PFSK-1 (cell line): ENCODE measurements at regions not wholly inside any gene's neighbourhood (a gene's known extent, or its start where the extent isn't known, plus 50 kb on each side); places are given as distances from the start of the nearest gene placed in this dataset.

Experiments used
- FOXP2 ChIP-seq: optimal IDR thresholded peaks from 2 replicates; pipeline ENCODE3; 2011; ENCODE audit warnings: borderline replicate concordance, control low read depth, inconsistent platforms; ENCODE audit not compliant: insufficient read depth; ENCODE audit errors: extremely low read length, extremely low read depth
- POLR2AphosphoS5 ChIP-seq: IDR thresholded peaks from 2 replicates; pipeline ENCODE4 v1.6.1; 2012; ENCODE audit warnings: low read depth, mild to moderate bottlenecking, control low read depth, low read length, moderate library complexity
- SIN3A ChIP-seq: IDR thresholded peaks from 2 replicates; pipeline ENCODE4 v1.6.1; 2012; ENCODE audit warnings: mild to moderate bottlenecking, low read length, moderate library complexity, borderline replicate concordance; ENCODE audit not compliant: insufficient read depth
- TAF1 ChIP-seq: IDR thresholded peaks from 2 replicates; pipeline ENCODE4 v1.6.1; 2012; ENCODE audit warnings: low read length, control low read depth, borderline replicate concordance; ENCODE audit not compliant: insufficient read depth
- TF ChIP-seq, protein P1 (sequence below), 2 experiments: IDR thresholded peaks; 2 replicates each; pipeline versions ENCODE4 v1.6.1 to v1.8.0; 2011 to 2012; ENCODE audit warnings: low read depth in 2 of 2, low read length in 2 of 2, control low read depth in 1 of 2, inconsistent platforms in 1 of 2, mild to moderate bottlenecking in 1 of 2, moderate library complexity in 1 of 2; ENCODE audit not compliant: insufficient read depth in 1 of 2

DNA sequence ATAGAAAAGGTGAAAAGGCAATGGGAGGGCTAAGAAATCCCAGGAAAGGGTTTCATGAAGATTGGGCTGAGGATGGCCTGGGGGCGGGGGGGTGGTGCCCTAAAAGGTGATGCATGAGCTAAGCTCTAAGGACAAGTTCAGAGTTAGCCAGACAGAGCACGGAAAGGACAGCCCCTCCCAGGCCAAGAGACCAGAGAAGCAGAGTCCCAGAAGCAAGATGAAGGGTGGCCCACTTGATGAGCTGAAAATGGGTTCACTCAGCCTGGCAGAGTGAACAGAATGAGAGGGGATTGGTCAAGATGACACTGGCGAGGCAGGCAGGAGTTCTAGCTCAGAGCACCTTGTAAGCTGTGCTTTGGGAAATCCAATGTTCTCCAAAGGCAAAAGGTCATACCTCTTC lies 89.4 kb upstream of the GPR26 start:
- TF ChIP-seq SIN3A (no peak), TAF1 (no peak), POLR2AphosphoS5 (no peak), FOXP2 (no peak)
- TF ChIP-seq, protein P1, sequence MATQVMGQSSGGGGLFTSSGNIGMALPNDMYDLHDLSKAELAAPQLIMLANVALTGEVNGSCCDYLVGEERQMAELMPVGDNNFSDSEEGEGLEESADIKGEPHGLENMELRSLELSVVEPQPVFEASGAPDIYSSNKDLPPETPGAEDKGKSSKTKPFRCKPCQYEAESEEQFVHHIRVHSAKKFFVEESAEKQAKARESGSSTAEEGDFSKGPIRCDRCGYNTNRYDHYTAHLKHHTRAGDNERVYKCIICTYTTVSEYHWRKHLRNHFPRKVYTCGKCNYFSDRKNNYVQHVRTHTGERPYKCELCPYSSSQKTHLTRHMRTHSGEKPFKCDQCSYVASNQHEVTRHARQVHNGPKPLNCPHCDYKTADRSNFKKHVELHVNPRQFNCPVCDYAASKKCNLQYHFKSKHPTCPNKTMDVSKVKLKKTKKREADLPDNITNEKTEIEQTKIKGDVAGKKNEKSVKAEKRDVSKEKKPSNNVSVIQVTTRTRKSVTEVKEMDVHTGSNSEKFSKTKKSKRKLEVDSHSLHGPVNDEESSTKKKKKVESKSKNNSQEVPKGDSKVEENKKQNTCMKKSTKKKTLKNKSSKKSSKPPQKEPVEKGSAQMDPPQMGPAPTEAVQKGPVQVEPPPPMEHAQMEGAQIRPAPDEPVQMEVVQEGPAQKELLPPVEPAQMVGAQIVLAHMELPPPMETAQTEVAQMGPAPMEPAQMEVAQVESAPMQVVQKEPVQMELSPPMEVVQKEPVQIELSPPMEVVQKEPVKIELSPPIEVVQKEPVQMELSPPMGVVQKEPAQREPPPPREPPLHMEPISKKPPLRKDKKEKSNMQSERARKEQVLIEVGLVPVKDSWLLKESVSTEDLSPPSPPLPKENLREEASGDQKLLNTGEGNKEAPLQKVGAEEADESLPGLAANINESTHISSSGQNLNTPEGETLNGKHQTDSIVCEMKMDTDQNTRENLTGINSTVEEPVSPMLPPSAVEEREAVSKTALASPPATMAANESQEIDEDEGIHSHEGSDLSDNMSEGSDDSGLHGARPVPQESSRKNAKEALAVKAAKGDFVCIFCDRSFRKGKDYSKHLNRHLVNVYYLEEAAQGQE (IDR thresholded peaks at IDR 0.05; ENCODE audit: insufficient read depth in 1 of 2, low read depth in 2 of 2, low read length in 2 of 2) = no peak

DNA sequence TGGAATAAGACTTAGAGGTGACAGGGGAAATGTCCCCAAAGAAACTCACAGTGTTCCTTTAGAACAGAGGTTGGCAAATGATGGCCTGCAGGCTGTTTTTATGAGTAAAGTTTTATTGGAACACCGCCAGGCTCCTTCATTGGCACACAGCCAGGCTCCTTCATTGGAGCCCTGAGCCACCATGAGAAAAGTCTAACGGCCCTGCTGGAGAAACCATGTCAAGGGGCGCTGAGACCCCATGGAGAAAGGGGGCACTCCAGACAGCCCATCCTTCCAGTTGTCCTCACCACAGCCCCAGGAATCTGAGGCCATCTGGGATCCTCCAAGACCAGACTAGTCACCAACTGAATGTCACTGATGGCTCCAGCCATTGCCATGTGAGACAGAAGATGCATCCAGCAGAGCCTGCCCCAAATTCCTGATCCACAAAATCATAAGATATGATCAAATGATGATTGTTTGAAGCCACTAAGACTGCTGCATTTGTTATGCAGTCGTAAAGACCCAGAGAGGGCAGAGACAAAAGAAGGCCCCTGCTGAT lies 88.2 kb upstream of the GPR26 start:
- TF ChIP-seq SIN3A (no peak), POLR2AphosphoS5 (no peak), TAF1 (no peak), FOXP2 (no peak)
- TF ChIP-seq, protein P1 (IDR thresholded peaks at IDR 0.05; ENCODE audit: insufficient read depth in 1 of 2, low read depth in 2 of 2, low read length in 2 of 2) = no peak

DNA sequence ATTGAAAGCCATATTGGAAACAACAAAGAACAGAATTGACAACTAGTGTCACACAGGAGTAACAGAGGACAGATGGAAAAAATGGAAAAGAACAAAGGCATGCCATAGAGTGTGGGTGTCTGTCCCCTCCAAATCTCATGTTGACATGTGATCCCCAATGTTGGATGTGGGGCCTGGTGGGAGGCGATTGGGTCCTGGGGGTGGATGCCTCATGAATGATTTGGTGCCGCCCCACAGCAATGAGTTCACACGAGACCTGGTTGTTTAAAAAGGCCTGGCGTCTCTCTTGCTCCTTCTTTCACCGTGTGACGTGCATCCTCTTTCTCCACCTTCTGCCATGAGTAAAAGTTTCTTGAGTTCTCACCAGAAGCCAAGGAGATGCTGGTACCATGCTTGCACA lies 87.4 kb upstream of the GPR26 start:
- TF ChIP-seq POLR2AphosphoS5 = no peak
- TF ChIP-seq FOXP2 = no peak
- no peak for TF ChIP-seq TAF1
- TF ChIP-seq SIN3A = no peak
- TF ChIP-seq, protein P1 (IDR thresholded peaks at IDR 0.05; ENCODE audit: insufficient read depth in 1 of 2, low read depth in 2 of 2, low read length in 2 of 2) = no peak

DNA sequence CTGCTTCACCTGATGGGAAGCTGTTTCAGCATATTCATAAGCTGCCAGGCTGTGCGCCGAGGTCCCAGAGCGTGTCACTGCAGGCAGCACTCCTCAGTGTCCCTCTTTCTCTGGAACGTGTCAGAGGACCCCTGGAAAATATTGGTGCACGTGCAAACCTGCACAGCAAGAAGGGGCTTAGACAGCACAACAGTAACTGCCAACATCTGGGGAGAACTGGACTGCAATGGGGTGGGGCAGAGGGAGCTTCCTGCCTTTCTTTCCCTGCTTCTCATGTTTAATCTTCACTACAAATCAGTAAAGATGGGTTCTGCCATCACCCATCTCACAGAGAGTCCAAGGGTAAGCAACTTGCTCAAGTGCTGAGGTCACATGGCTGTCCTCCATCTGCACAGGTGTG lies 86.5 kb upstream of the GPR26 start:
- TF ChIP-seq, protein P1 (IDR thresholded peaks at IDR 0.05; ENCODE audit: insufficient read depth in 1 of 2, low read depth in 2 of 2, low read length in 2 of 2) = no peak
- TF ChIP-seq POLR2AphosphoS5 (no peak), TAF1 (no peak), FOXP2 (no peak), SIN3A (no peak)

DNA sequence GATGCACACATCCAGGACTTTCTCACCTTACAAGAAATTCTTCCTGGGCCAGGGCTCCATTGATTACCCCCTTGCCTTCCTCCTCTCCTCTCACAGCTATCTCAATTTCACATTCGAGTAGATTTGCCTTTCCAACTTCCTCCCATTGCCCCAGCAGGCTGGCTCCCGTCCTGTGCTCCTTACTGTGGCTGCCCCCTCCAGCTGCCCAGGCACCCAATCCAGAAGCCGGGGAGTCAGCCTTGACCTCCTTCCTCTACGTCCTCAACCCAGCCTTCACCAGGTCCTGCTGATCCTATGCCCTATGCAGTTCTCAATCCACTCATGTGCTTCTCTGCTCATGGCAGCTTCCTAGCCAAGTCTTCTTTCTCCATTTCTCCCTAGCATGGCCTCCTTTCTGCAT lies 85.7 kb upstream of the GPR26 start:
- TF ChIP-seq, protein P1 (IDR thresholded peaks at IDR 0.05; ENCODE audit: insufficient read depth in 1 of 2, low read depth in 2 of 2, low read length in 2 of 2) = no peak
- TF ChIP-seq SIN3A = no peak
- TF ChIP-seq TAF1 = no peak
- TF ChIP-seq FOXP2 = no peak
- no peak for TF ChIP-seq POLR2AphosphoS5
